ENCODE measurements at regions not wholly inside any gene's neighbourhood (a gene's known extent, or its start where the extent isn't known, plus 50 kb on each side); places are given as distances from the start of the nearest gene placed in this dataset.

GRCh38 chr12:94779485-94779884, 129.1 kb upstream of the TMCC3 start:
- no peak for DNase-seq

- DNase-seq = no peak
Measured at GRCh38 chr12:94777936-94778335, 127.6 kb upstream of the TMCC3 start.

- no peak for DNase-seq
Measured at GRCh38 chr12:94775710-94776109, 125.4 kb upstream of the TMCC3 start.

GRCh38 chr12:94771741-94772140, 121.4 kb upstream of the TMCC3 start:
- DNase-seq = no peak

- DNase-seq = no peak
Measured at GRCh38 chr12:94771199-94771598, 120.8 kb upstream of the TMCC3 start.

GRCh38 chr12:94770791-94771190, 120.4 kb upstream of the TMCC3 start:
- DNase-seq = no peak

- no peak for DNase-seq
Measured at GRCh38 chr12:94769776-94770759, 119.7 kb upstream of the TMCC3 start.

GRCh38 chr12:94769047-94769420, 118.7 kb upstream of the TMCC3 start:
- no peak for DNase-seq

- DNase-seq = no peak
Measured at GRCh38 chr12:94768398-94769046, 118.2 kb upstream of the TMCC3 start.

GRCh38 chr12:94767956-94768355, 117.6 kb upstream of the TMCC3 start:
- no peak for DNase-seq

GRCh38 chr12:94766397-94766796, 116.0 kb upstream of the TMCC3 start:
- no peak for DNase-seq

- no peak for DNase-seq
Measured at GRCh38 chr12:94763462-94763861, 113.1 kb upstream of the TMCC3 start.

- DNase-seq = no peak
Measured at GRCh38 chr12:94762943-94763342, 112.6 kb upstream of the TMCC3 start.

- DNase-seq = no peak
Measured at GRCh38 chr12:94762259-94762942, 112.0 kb upstream of the TMCC3 start.

- DNase-seq = no peak
Measured at GRCh38 chr12:94761559-94761958, 111.2 kb upstream of the TMCC3 start.

GRCh38 chr12:94760786-94761185, 110.4 kb upstream of the TMCC3 start:
- no peak for DNase-seq

GRCh38 chr12:94756789-94757188, 106.4 kb upstream of the TMCC3 start:
- DNase-seq = no peak

GRCh38 chr12:94755598-94755997, 105.2 kb upstream of the TMCC3 start:
- DNase-seq = no peak

GRCh38 chr12:94754653-94755052, 104.3 kb upstream of the TMCC3 start:
- DNase-seq = no peak

GRCh38 chr12:94753036-94753679, 102.8 kb upstream of the TMCC3 start:
- DNase-seq = peak in 2 of 14 donors; percentile 14 to 92

- DNase-seq = no peak
Measured at GRCh38 chr12:94750864-94751263, 100.5 kb upstream of the TMCC3 start.

GRCh38 chr12:94749890-94750289, 99.5 kb upstream of the TMCC3 start:
- no peak for DNase-seq

GRCh38 chr12:94749455-94749854, 99.1 kb upstream of the TMCC3 start:
- no peak for DNase-seq
